PC-9 (cell line): ENCODE measurements at regions not wholly inside any gene's neighbourhood (a gene's known extent, or its start where the extent isn't known, plus 50 kb on each side); places are given as distances from the start of the nearest gene placed in this dataset.

Experiments
- EZH2 ChIP-seq: fragments of 200-600 bp; sonication (generic); IDR thresholded peaks from 2 replicates; pipeline ENCODE4 v1.8.0; 2017; ENCODE audit warnings: antibody characterized with exemption, low read depth
- TF ChIP-seq, protein P1 (sequence below): fragments of 200-600 bp; sonication (generic); conservative IDR thresholded peaks from 2 replicates; pipeline ENCODE4 v1.6.1; 2017; ENCODE audit warnings: mixed run types, antibody characterized with exemption, mild to moderate bottlenecking, moderate library complexity

DNA sequence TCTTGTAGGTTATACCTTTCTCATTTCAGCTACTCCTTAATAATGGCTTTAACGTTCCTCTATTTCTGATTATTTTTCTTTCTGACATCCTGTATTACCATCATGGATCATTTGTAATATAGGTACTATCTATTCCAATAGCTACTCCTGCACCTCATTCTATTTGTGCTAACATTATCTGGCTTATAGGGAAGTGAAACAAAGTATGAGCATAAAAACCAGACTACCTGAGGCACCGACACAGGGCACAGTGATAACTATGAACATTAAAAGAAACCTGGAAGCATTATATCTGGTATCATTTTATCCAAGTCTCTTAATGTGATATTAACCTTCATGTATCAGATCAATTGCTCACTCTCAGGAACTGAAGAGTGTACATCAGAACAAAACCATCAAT lies 407.3 kb downstream of the DMRT2 start:
- no peak for TF ChIP-seq EZH2
- TF ChIP-seq, protein P1, sequence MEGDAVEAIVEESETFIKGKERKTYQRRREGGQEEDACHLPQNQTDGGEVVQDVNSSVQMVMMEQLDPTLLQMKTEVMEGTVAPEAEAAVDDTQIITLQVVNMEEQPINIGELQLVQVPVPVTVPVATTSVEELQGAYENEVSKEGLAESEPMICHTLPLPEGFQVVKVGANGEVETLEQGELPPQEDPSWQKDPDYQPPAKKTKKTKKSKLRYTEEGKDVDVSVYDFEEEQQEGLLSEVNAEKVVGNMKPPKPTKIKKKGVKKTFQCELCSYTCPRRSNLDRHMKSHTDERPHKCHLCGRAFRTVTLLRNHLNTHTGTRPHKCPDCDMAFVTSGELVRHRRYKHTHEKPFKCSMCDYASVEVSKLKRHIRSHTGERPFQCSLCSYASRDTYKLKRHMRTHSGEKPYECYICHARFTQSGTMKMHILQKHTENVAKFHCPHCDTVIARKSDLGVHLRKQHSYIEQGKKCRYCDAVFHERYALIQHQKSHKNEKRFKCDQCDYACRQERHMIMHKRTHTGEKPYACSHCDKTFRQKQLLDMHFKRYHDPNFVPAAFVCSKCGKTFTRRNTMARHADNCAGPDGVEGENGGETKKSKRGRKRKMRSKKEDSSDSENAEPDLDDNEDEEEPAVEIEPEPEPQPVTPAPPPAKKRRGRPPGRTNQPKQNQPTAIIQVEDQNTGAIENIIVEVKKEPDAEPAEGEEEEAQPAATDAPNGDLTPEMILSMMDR = no peak
